ENCODE measurements at regions not wholly inside any gene's neighbourhood (a gene's known extent, or its start where the extent isn't known, plus 50 kb on each side); places are given as distances from the start of the nearest gene placed in this dataset.
A peak's percentile ranks its signal among the peaks of the same experiment; 100 is the strongest.
"Not testable (repeated sequence)": the region's sequence is repeated elsewhere in the genome, so short reads cannot be mapped to it uniquely, and the experiment has no call there.

DNA sequence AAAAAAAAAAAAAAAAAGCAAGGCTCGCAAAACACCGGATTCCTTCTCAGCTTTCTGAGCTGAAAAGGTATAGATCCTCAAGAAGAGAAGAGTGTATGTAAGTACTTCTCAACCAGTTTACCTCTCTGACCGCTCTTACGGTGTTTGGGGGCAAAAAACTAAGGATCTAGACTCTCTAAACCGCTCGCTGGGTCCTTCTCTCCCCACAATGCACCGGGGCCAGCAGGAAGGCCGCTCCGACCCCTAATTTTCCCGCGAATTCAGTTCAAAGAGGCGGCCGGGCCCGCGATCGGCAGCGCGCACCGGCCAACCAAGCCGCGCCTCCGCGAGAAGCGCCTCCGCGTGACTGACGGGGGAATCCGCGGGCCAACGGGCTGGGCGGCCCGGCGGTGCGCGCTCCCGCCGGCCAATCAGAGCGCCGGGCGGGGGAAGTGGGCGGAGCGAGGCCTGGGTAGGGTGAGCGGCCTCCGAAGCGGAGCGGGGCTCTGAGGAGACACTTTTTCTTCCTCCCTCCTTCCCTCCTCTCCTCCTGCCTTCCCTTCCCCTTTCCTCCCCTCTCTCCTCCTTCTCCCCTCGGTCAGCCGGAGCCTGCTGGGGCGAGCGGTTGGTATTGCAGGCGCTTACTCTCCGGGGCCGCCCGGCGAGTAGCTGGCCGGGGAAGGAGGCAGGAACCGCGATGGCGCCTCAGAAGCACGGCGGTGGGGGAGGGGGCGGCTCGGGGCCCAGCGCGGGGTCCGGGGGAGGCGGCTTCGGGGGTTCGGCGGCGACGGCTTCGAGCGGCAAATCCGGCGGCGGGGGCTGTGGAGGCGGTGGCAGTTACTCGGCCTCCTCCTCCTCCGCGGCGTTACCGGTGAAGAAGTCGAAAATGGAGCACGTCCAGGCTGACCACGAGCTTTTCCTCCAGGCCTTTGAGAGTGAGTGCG, 93.0 kb downstream of the CRLF3 start:
- intact Hi-C loops (cut with DNase I, micrococcal nuclease): loop anchor here in 1 of 2 experiments (5.0 kb wide), 1 partner anchor 91 kb away; the partner anchor contains the start of gene CRLF3
- H3K4me3 Mint-ChIP-seq: peak overlapping the region; percentile 96
- ATAC-seq (ENCODE audit: poor library complexity): peak; percentile 97

DNA sequence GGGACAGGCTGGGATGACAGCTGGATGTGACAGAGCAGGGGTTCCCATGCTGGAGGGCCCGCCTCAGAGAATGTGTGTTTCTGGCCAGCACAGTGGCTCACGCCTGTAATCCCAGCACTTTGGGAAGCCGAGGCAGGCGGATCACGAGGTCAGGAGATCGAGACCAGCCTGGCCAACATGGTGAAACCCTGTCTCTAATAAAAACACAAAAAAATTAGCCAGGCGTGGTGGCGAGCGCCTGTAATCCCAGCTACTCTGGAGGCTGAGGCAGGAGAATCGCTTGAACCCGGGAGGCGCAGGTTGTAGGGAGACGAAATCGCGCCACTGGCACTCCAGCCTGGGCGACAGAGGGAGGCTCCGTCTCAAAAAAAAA, 93.7 kb downstream of the CRLF3 start:
- Mint-ChIP-seq H3K4me3 (peak overlapping the region; percentile 96), H3K27ac (peak overlapping the region; percentile 89), H3K36me3 (ENCODE audit: low read depth) (peaks cover 18% of the 10 kb centered on the region), H3K4me1 (ENCODE audit: low read depth) (peaks cover 17% of the 10 kb centered on the region)
- ChIA-PET POLR2A (interaction anchor here (0.6 to 1.1 kb wide), 3 partner anchors 78 to 364 kb away, joined by 3 read pairs; partner anchors contain the start of gene NF1), CTCF (interaction anchor here (0.7 kb wide), 1 partner anchor 12 kb away, joined by 4 read pairs; no protein-coding TSS in a partner anchor)
- ATAC-seq (ENCODE audit: poor library complexity); H3K27me3 ChIP-seq (ENCODE audit: control insufficient read depth in 1 of 2, insufficient read depth in 2 of 2, low read length in 2 of 2); H3K9me3 ChIP-seq (ENCODE audit: control insufficient read depth in 1 of 2, insufficient read depth in 1 of 2, low read length in 2 of 2); H3K36me3 ChIP-seq (ENCODE audit: insufficient read depth, low read length); H3K27me3 Mint-ChIP-seq; H3K9me3 Mint-ChIP-seq: not testable (repeated sequence)
- intact Hi-C loops (cut with DNase I, micrococcal nuclease): loop anchor here in 1 of 2 experiments (5.0 kb wide), 1 partner anchor 91 kb away; the partner anchor contains the start of gene CRLF3
- Histone ChIP-seq H3K4me3 (ENCODE audit: low read length) (peak overlapping the region; percentile 69), H3K27ac (ENCODE audit: low read depth in 1 of 2, low read length in 2 of 2) (peak overlapping the region in 1 of 2 donors; percentile 34), H3K4me1 (ENCODE audit: insufficient read depth, low read length) (peaks cover 10% of the 10 kb centered on the region)
- DNase-seq: peak in 1 of 14 experiments; percentile 29

More for the DNA sequence above, 93.0 kb downstream of the CRLF3 start:
- peak overlapping the region; percentile 69 for H3K4me3 ChIP-seq (ENCODE audit: low read length)
- ChIA-PET CTCF (interaction anchor here (0.7 kb wide), 1 partner anchor 12 kb away, joined by 4 read pairs; no protein-coding TSS in a partner anchor), POLR2A (interaction anchor here (0.6 to 1.1 kb wide), 5 partner anchors 58 to 201 kb away, joined by 3 to 5 read pairs (median 3); partner anchors contain the start of gene CRLF3)
- Mint-ChIP-seq H3K4me1 (ENCODE audit: low read depth) (peaks cover 17% of the 10 kb centered on the region), H3K27ac (peak overlapping the region; percentile 89), H3K36me3 (ENCODE audit: low read depth) (peaks cover 19% of the 10 kb centered on the region)
- peak overlapping the region; percentile 50 to 58 for H3K27ac ChIP-seq (ENCODE audit: low read depth in 1 of 2, low read length in 2 of 2)
- H3K27me3 Mint-ChIP-seq; H3K9me3 Mint-ChIP-seq; H3K9me3 ChIP-seq (ENCODE audit: control insufficient read depth in 1 of 2, insufficient read depth in 1 of 2, low read length in 2 of 2); H3K27me3 ChIP-seq (ENCODE audit: control insufficient read depth in 1 of 2, insufficient read depth in 2 of 2, low read length in 2 of 2); H3K36me3 ChIP-seq (ENCODE audit: insufficient read depth, low read length): not testable (repeated sequence)
- peaks cover 10% of the 10 kb centered on the region for H3K4me1 ChIP-seq (ENCODE audit: insufficient read depth, low read length)
- DNase-seq: peak; percentile 66 to 90 (median 82)

DNA sequence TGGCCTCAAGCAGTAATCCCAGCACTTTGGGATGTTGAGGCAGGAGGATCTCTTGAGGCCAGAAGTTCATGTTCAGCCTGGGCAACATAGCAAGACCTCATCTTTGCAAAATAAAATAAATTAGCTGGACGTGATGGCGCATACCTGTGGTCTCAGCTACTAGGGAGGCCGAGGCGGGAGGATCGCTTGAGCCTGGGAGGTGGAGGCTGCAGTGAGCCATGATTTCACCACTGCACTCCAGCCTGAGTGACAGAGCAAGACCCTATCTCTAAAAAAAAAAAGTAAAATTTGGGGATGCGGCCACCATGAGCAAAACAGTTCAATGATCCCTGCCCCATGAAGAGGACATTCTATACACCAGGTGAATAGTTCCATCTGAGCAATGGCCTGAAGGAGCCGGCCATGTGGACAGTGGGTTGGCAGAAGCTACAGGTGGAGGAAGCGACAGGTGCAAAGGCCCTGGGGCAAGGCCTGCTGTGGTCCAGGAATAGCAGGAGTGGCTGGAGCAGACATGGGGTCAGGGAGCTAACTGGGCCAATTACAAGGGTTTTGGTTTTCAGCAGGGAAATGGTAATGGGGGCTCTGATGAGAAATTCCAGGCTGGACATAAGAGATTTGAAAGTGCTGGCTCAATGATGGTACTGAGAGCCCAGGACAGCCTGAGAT, 94.2 kb downstream of the CRLF3 start:
- peak overlapping the region; percentile 96 for H3K4me3 Mint-ChIP-seq
- intact Hi-C loops (cut with DNase I, micrococcal nuclease): loop anchor here in 1 of 2 experiments (5.0 kb wide), 1 partner anchor 92 kb away; the partner anchor contains the start of gene CRLF3
- H3K4me3 ChIP-seq (ENCODE audit: low read length); ATAC-seq (ENCODE audit: poor library complexity); CTCF ChIA-PET; H3K27ac ChIP-seq (ENCODE audit: low read depth in 1 of 2, low read length in 2 of 2); H3K36me3 ChIP-seq (ENCODE audit: insufficient read depth, low read length); H3K27me3 Mint-ChIP-seq; H3K9me3 Mint-ChIP-seq; H3K9me3 ChIP-seq (ENCODE audit: control insufficient read depth in 1 of 2, insufficient read depth in 1 of 2, low read length in 2 of 2); H3K27me3 ChIP-seq (ENCODE audit: control insufficient read depth in 1 of 2, insufficient read depth in 2 of 2, low read length in 2 of 2): not testable (repeated sequence)
- peaks cover 10% of the 10 kb centered on the region for H3K4me1 ChIP-seq (ENCODE audit: insufficient read depth, low read length)
- DNase-seq: peak in 1 of 14 experiments; percentile 28
- peak overlapping the region; percentile 89 for H3K27ac Mint-ChIP-seq
- peaks cover 17% of the 10 kb centered on the region for H3K4me1 Mint-ChIP-seq (ENCODE audit: low read depth)
- POLR2A ChIA-PET: interaction anchor here (0.6 to 1.1 kb wide), 3 partner anchors 79 to 365 kb away, joined by 3 read pairs; partner anchors contain the start of gene NF1
- H3K36me3 Mint-ChIP-seq (ENCODE audit: low read depth): peaks cover 13% of the 10 kb centered on the region

DNA sequence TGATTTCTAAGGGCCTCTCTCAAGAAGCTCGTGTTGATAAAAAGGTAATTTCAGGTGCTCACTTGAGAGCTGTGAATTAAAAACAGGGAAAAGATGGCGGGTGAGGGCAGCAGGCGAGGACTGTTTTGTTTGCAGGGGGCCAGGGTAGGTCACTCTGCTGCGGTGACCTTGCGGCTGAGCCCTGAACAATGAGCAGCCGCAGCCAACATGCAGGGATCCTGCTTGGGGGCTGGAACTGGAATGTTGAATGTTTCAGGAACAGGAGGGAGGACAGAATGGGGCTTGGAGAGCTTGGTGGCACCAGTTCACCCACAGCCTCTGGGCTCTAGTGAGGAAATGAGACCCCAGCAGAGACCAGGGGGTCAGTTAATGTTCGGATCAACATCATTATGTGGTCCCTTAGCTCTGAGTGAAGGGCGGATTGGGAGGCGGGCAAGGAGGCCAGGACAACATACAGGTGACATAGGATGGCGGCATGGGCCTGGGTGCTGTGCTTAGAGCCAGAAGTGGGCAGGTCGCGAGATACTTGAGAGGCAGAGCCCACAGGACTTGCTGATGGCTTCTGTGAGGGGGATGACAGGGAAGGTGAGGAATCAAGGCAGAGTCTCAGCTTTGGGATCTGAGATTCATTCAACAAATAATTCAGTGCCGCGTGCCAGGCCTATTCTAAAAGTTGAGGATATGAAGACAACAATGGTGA, 94.9 kb downstream of the CRLF3 start:
- POLR2A ChIA-PET; H3K4me3 ChIP-seq (ENCODE audit: low read length); H3K36me3 Mint-ChIP-seq (ENCODE audit: low read depth); H3K27me3 Mint-ChIP-seq; CTCF ChIA-PET; H3K36me3 ChIP-seq (ENCODE audit: insufficient read depth, low read length); H3K27ac ChIP-seq (ENCODE audit: low read depth in 1 of 2, low read length in 2 of 2); ATAC-seq (ENCODE audit: poor library complexity); H3K9me3 Mint-ChIP-seq; H3K27me3 ChIP-seq (ENCODE audit: control insufficient read depth in 1 of 2, insufficient read depth in 2 of 2, low read length in 2 of 2); H3K9me3 ChIP-seq (ENCODE audit: control insufficient read depth in 1 of 2, insufficient read depth in 1 of 2, low read length in 2 of 2): not testable (repeated sequence)
- intact Hi-C loops (cut with DNase I, micrococcal nuclease): loop anchor here in 1 of 2 experiments (5.0 kb wide), 1 partner anchor 93 kb away; the partner anchor contains the start of gene CRLF3
- H3K4me1 ChIP-seq (ENCODE audit: insufficient read depth, low read length): peaks cover 10% of the 10 kb centered on the region
- Mint-ChIP-seq H3K4me1 (ENCODE audit: low read depth) (peaks cover 17% of the 10 kb centered on the region), H3K4me3 (peak overlapping the region; percentile 96), H3K27ac (peak overlapping the region; percentile 89)
- peak in 1 of 14 experiments; percentile 26 for DNase-seq

DNA sequence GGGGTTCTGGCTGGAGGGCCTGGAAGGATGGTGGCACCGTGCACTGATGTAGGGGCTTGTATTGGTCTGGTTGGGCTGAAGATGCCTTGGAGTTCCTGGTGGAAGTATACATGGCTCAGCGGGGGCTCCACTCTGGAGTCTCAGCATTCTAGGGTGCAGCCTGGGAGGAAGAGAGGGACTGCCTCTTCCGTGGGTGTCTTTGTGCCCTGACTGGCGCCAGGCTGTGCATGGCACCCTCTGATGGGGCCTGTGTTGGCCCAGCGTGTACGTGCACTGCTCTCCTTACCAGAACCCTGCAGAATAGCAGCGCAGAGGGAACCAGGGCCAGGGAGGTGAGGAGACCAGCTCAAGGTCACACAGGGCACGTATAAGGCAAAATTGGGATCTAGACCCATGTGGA, 97.0 kb downstream of the CRLF3 start:
- H3K27ac ChIP-seq (ENCODE audit: low read depth in 1 of 2, low read length in 2 of 2); H3K36me3 Mint-ChIP-seq (ENCODE audit: low read depth); H3K27me3 Mint-ChIP-seq; H3K4me1 ChIP-seq (ENCODE audit: insufficient read depth, low read length); ATAC-seq (ENCODE audit: poor library complexity); H3K4me1 Mint-ChIP-seq (ENCODE audit: low read depth); H3K9me3 Mint-ChIP-seq; H3K36me3 ChIP-seq (ENCODE audit: insufficient read depth, low read length); H3K27ac Mint-ChIP-seq; POLR2A ChIA-PET; CTCF ChIA-PET; H3K4me3 ChIP-seq (ENCODE audit: low read length); H3K27me3 ChIP-seq (ENCODE audit: control insufficient read depth in 1 of 2, insufficient read depth in 2 of 2, low read length in 2 of 2); intact Hi-C loops (cut with DNase I, micrococcal nuclease); DNase-seq; H3K9me3 ChIP-seq (ENCODE audit: control insufficient read depth in 1 of 2, insufficient read depth in 1 of 2, low read length in 2 of 2): not testable (repeated sequence)
- peak overlapping the region; percentile 30 for H3K4me3 Mint-ChIP-seq

DNA sequence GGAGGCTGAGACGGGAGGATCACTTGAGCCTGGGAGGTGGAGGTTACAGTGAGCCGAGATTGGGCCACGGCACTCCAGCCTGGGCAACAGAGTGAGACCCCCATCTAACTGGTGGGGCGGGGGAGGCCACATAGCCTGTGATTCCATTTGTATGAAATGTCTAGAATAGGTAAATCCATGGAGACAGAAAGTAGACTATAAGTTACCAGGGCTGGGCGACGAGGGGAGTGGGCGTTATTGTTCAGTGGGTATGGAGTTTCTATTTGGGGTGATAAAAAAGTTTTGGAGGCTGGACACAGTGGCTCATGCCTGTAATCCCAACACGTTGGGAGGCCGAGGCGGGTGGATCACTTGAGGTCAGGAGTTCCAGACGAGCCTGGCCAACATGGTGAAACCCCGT, 97.8 kb downstream of the CRLF3 start:
- ATAC-seq (ENCODE audit: poor library complexity); DNase-seq; H3K36me3 ChIP-seq (ENCODE audit: insufficient read depth, low read length); H3K36me3 Mint-ChIP-seq (ENCODE audit: low read depth); H3K9me3 Mint-ChIP-seq; H3K4me1 Mint-ChIP-seq (ENCODE audit: low read depth); POLR2A ChIA-PET; H3K27me3 ChIP-seq (ENCODE audit: control insufficient read depth in 1 of 2, insufficient read depth in 2 of 2, low read length in 2 of 2); H3K4me3 Mint-ChIP-seq; H3K27ac Mint-ChIP-seq; intact Hi-C loops (cut with DNase I, micrococcal nuclease); H3K27me3 Mint-ChIP-seq; H3K4me1 ChIP-seq (ENCODE audit: insufficient read depth, low read length); H3K4me3 ChIP-seq (ENCODE audit: low read length); H3K9me3 ChIP-seq (ENCODE audit: control insufficient read depth in 1 of 2, insufficient read depth in 1 of 2, low read length in 2 of 2); H3K27ac ChIP-seq (ENCODE audit: low read depth in 1 of 2, low read length in 2 of 2); CTCF ChIA-PET: not testable (repeated sequence)
